HG03521 (cell line): ENCODE measurements at regions not wholly inside any gene's neighbourhood (a gene's known extent, or its start where the extent isn't known, plus 50 kb on each side); places are given as distances from the start of the nearest gene placed in this dataset.
"Not testable (repeated sequence)": the region's sequence is repeated elsewhere in the genome, so short reads cannot be mapped to it uniquely, and the experiment has no call there.

Experiments
- ATAC-seq: cut with Tn5 transposase; IDR thresholded peaks from one replicate; pipeline ENCODE4 v1.9.1; 2021; ENCODE audit warnings: mild to moderate bottlenecking, moderate library complexity; ENCODE audit not compliant: unreplicated experiment

DNA sequence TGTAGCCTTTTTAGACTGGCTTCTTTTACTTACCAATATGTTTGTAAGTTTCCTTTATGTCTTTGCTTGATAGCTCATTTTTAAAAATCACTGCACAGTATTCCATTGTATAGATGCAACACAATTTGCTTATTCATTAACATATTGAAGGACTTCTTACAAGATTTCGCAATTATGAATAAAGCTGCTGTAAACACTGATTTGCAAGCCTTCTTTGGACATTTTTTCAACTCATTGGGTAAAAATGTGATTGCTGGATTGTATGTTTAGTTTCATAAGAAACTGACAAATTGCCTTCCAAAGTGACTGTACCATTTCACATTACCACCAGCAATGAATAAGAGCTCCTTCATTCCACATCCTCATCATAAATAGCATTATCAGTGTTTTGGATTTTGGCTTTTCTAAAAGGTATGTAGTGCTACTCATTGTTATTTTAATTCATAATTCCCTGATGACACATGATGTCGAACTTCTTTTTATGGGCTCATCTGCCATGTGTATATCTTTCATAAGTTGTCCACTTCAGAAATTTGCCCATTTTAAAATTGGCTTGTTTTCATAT, 80.7 kb downstream of the TFAP2B start:
- ATAC-seq: no peak

DNA sequence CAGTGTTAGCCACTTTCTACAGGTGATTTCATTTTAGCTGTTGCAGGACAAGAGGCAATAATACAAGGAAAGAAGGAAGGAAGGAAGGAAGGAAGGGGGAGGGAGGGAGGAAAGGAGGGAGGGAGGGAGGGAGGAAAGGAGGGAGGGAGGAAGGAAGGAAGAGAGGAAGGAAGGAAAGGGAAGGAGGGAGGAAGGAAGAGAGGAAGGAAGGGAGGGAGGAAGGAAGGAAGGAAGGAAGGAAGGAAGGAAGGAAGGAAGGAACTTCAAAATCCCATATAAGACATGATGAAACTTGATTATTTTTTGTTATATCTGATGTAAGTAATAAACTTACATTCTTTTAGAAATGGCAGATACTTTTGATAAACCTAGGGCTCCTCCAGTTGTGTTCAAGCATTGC, 83.6 kb downstream of the TFAP2B start:
- no peak for ATAC-seq

DNA sequence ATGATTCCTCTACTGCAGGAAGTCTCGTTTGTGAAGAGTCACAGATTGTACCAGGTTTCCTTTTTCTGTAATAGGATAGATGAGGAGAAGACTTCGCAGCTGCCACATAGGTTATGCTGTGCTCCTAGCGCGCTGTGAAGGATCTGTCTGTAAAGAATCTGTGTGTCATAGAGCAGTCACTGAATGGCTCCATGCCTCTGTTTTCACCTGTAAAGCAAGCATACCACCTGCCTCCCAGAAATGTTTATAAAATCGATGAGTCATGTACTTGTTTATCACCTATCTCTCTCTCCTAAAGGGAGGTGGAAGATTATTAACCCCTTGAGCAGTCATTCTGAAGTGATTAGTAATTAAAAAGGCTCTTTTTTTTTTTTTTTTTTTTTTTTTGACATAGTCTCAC, 86.6 kb downstream of the TFAP2B start:
- ATAC-seq: no peak

DNA sequence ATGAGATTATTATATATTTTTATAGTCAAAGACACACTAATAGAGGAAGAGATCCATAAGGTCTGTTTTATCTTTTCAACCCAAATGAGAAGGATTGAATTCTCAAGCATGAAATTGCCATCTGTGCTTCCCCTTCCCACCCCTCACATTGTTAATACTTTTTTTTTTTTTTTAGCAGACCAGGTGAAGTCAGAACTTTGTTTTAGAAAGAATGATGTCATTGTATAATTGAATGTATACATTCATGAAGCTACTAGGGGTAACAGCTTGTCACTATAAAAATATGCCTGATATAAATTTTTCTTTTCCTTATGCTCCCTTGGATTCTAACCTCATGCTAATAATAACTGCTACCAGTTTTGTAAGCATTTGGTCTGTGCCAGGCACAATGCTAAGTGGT, 88.9 kb downstream of the TFAP2B start:
- ATAC-seq: no peak

DNA sequence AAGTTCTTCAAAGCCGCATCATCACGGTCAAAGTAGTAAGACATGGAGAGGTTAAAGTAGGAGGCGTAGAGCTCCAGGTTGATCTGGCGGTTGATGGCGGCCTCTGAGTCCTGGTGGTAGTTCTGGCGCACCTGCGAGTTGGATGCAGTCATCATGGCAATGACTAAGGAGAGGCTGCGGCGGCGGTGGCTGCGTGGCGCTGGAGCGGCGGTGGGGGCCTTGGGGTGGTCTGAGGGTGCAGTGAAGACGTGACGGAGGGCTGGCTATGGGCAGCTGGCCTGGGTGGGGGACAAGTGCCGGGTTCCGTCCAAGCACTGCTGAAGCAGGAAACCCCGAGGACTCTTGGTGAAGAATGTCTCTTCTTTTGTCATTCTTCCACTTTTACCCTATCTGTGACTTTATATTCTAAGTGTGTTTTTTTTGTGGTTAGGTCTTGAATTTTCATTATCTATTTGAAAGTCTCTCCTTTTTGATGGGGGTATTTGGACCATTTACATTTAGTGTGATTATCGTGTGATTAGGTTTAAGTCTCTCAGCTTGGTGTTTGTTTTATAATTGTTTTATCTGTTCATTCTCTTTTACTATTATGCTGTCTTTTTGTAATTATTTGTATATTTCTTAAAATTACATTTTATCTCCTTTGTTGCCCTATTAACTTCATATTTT, 94.6 kb downstream of the TFAP2B start:
- ATAC-seq: no peak

DNA sequence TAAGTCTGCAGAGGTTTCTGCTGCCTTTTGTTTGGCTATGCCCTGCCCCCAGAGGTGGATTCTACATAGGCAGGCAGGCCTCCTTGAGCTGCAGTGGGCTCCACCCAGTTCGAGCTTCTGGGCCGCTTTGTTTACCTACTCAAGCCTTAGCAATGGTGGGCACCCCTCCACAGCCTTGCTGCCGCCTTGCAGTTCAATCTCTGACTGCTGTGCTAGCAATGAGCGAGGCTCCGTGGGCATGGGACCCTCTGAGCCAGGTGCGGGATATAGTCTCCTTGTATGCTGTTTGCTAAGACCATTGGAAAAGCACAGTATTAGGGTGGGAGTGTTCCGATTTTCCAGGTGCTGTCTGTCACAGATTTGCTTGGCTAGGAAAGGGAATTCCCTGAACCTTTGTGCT, 102.7 kb downstream of the TFAP2B start:
- not testable (repeated sequence) for ATAC-seq

DNA sequence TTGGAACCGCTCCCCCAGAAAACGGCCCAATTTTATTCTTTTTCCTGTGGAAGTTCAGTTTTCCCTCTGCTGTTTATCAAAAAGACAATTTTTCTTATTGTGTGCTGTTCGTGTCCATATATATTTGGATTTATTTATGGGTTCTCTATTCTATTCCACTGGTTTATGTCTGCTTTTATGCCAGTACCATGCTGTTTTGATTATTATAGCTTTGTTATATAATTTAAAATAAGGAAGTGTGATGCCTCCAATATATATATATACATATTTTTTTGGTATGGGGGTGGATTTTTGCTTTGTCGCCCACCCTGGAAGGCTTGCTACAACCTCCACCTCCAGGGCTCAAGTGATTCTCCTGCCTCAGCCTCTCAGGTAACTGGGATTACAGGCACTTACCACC, 103.3 kb downstream of the TFAP2B start:
- no peak for ATAC-seq

DNA sequence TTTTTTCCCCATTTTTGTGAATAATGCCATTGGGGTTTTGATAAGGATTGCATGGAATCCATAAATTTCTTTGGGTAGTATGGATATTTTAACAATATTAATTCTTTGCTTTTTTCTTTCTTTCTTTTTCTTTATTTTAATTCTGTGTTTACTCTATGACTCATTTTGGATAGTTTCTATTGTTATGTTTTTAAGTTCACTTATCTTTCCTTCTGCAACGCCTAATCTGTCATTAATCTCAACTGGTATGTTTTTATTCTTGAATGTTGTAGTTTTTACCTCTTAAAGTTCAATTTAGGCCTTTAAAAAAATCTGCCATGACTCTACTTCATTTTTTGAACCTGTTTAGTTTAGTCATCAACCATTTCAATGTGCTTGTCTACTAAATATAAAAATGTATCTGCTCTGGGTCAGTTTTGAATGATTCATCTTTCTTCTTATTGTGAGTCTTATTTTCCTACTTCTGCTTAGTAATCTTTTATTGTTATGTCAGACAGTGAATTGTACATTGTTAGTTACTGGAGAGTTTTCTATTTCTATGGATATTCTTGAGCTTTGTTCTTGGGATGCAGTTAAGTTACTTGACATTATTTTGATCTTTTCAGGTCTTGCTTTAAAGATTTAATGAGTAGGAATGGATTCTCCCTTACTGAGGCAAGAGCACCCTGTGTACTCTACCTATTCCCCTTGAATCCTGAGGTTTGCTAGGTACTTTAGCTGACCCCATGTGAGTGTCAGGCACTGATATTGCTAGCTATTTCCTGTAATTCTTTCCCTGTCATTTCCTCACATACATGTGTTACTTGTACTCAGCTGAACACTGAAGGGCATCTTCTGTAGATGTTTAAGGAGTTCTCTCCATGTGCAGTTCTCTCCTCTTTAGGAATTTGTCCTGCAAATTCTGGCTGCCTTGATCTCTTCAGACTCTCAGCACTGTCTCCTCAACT, 104.2 kb downstream of the TFAP2B start:
- ATAC-seq: no peak

DNA sequence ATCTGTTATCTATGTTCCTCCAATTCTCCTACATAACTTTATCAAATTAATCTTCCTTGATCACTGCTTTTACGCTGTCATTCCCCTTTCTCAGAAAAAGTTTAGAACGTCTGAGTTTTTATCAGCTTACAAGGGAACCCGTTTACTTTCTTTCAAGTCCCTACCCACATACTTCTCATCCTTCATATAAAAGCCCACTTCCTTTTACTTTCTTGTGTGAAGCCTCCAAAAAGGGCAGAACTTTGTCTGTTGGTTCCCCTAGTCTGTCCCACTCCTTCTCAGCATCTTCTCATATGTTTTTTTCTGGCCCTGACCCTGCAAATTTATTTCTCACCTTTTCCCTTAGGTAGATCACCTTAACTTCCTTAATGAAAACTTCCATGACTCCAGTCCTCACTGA, 106.1 kb downstream of the TFAP2B start:
- ATAC-seq: no peak

DNA sequence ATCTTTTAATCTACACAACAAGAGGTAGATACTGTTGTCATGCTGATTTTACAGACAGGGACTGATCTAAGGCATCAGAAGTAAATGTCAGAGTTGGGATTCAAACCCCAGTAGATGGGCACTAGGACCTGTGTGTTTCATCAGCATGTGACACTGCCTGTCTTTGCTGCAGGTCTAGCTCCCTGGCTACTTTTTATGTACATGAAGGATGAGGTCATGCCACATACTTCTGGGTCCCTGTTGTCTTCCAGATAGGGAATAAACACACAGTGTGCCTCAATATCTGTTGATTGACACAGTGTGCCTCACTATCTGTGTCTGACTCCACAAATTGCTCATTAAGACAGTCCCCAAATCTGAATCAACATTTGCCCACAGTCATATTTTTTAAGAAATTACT, 106.9 kb downstream of the TFAP2B start:
- ATAC-seq: no peak

DNA sequence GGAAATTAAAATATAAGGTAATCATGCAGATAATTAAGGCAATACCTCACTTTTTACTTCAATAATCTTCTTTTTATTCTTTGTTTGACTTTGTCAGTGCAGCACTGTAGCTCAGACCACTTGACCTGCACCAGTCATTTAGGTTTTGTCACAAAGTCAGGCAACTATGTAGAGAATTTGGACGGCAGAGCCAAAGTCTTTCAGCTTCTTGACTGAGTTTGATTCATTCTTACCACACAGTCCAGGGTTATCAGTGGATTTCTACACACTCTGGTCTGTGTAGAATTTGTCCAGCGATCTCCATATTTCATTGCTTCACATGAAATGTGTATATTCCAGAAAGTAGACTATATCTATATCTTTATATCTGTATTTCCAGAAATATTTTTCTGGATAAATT, 107.3 kb downstream of the TFAP2B start:
- no peak for ATAC-seq

DNA sequence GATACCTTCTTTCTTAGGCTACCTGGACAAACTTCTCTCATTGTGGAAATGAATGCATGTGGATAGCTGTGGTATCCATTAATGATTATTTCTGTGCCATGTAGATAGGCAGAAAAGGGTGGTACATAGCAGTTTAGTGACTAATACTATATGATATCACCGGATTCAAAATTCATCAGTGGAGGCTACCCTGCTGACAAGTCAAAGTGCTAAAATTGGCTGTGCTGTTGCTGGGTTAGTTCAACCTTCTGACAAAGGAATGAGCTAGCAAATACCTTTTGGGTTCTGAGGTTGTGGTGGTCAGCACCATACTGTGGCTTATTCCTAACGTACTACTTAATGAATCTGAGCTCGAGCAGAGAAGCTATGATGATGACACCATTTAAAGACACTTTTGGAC, 109.1 kb downstream of the TFAP2B start:
- no peak for ATAC-seq

DNA sequence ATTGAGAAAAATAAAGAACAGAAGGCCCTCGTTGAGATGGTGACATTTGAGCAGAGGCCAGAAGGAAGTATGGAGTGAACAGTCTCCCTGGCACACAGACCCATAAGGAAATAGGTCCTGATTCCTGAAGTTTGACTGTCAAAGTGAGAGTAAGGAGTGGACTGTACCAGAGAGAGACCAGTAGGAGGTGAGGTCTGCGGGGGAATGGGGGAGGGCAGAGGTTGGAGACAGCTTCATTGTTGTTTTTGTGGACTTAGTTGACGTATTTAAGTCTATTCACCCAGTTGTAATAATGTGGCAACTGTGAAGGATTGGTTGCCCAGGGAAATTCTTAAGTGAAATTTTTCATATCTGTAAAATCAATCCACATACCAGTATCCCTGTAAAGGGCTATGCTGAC, 110.7 kb downstream of the TFAP2B start:
- no peak for ATAC-seq

DNA sequence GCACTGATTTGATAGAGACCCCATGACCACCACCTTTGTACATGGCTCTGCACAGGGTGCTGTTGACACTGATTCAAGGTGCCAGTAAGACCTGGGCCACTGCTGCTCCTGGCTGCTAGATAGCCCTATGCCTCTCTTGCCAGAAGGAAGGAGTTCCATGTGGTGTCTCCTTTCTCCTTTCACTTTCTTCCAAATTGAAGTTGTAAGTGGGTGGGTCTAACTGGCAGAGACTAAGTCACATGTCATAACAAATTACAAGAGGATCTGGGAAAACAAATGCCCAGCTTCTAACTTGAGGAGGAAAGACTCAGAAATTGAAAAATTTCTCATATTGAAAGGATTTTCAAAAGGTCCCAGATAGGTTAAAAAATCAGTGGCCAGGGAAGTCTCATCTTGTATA, 116.8 kb downstream of the TFAP2B start:
- no peak for ATAC-seq

DNA sequence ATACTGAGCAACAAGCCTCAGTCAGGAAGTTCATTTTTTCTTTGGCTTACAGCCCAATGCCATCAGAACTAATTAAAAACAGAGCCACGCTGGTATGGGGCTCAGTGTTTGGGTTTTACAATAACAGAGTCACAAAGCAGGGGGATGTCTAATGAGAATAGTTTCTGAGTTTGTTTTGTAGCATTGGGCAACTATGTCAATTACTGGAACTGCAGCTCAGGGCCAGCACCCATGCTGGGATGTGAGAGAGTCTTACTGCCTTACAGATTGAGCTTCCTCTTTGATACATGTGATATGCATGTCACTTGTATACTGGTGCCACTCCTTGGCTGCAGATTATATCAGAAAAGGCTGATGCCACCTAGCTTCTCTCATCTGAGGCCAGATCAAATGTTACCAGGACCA, 117.6 kb downstream of the TFAP2B start:
- no peak for ATAC-seq

DNA sequence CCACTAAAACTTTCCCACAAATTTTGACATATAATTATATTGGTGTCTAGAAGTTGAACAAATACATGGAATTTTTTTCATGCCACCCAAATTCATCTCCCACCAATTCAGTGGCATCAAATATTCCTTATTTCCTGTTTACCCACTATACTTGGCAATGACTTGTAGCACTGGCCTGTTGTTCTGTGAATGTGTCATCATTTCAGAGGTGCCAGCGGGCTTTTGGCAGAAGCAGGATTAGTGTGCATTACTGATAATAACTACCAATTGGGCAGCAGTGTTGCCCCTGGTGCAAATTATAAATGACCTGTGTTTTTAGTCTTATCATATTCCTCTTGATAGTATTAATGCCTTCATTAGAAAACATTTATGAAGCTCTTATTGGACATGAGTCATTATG, 121.3 kb downstream of the TFAP2B start:
- no peak for ATAC-seq

DNA sequence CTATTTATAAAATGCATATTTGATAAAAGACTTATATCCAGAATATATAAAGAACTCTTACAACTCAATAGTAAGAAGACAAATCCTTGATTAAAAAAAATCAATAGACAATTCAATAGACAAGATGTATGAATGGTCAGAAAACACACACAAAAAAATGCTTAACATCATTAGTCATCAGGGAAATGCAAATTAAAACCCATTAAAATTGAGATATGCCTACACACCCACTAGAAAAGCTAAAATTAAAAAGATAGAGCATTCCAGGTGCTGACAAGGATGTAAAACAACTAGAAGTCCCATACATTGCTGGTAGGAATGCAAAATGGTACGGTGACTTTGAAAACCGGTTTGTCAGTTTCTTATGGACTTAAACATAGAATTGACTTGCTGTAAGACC, 127.1 kb downstream of the TFAP2B start:
- no peak for ATAC-seq

DNA sequence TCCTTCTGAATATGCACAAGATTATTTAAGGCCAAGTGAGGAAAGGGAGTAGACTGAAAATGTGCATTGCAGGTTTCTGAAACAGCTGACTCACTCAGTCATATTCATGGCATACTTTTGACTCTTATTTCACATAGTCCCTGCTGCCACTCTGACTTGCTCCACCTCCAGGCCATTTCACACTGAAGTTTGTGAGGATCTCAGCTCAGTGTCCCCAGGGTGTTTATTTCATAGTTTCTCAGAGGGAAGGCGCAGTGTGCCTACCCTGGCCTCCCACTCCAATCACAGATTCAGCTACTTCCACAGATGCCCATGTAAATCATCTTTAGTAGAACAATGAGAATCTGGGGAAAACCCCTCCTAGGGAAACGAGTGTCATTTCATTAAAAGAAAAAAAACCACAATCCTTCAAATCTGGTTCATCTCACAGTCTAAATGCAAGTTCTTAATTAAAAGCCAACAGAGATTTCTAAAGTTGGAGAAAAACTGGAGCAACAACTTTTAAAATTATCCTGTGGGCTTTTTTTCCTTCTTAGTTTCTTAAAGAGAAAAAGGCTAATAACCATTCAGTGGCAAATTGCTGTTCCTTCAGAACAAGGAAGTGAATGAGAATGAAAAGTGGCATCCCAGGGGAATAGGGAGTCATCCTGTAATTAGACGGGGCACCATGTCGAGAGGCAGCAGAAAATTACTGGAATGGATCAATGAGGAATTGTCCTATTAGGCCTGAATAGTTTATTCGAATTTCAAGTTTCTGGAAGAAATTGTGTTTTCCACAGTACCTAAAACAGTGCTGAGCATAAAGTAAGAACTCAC, 133.6 kb downstream of the TFAP2B start:
- ATAC-seq: no peak

DNA sequence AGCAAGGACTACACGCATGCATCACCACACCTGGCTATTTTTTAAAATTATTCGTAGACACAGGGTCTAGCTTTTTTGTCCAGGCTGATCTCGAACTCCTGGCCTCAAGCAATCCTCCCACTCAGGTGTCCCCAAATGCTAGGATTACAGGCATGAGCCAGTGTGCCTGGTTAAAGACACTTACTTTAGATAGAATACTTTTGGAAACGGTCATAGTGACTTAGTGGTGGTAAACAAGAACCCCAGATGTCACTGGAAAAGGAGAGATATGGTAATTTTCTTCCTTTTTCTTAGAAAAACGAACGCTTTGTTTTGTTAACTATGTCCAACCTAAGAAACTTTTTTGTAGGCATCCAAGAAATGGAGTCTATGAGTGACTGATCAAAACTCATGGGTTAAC, 137.3 kb downstream of the TFAP2B start:
- ATAC-seq: no peak

DNA sequence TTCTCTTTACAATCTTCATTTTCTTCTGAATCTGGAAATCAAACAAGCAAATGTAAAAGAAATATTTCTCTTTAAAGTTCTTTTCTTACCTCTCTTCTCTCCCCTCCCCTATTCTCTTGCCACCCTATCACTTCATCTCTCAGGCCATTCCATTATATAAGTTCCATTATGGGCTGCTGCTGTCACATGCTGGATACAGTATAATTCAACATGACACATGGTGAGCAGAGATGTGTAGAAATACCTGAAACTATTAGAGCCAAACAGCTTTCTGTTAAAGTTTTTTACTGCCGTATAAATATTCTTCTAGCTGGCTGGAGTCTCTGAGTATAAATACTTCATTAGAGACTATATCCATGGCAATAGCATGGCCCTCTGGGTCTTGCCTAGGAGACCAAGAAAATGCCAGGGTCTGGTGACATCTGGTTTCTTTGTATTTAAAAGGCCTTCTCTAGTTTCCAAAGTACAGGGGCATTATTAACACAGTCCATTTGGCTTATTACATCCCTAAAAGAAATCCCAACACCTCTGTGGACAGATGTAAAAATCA, 139.6 kb downstream of the TFAP2B start:
- no peak for ATAC-seq

DNA sequence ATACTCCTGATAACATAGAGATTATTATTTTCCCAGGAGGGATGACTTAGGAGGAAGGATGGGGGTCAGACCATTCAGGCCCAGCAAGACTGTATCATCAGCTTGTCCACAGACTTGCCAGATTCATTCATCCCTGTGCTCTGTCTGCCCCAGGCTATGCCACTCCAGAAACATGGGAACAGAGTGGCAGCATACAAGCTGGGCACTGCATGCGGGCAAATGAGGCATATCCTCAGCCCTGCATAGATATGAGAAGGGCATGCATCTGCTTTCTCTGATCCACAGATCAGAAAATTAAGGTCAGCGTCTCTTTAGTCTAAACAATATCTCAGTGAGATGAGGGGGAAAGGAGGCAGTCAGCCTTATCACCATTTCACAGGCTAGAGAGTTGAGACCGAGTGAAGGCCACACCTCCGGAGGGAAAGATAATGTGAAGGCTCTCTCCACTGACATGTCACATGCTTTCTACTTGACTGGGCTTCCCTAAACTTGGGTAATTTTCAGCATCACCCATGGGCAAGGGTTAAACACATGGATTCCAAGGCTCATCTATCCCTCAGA, 140.5 kb downstream of the TFAP2B start:
- ATAC-seq: no peak
